GM19463 (cell line): ENCODE measurements at regions not wholly inside any gene's neighbourhood (a gene's known extent, or its start where the extent isn't known, plus 50 kb on each side); places are given as distances from the start of the nearest gene placed in this dataset.

Experiments
- ATAC-seq: cut with Tn5 transposase; IDR thresholded peaks from one replicate; pipeline ENCODE4 v1.9.1; 2021; ENCODE audit warnings: mild to moderate bottlenecking, moderate library complexity; ENCODE audit not compliant: unreplicated experiment

DNA sequence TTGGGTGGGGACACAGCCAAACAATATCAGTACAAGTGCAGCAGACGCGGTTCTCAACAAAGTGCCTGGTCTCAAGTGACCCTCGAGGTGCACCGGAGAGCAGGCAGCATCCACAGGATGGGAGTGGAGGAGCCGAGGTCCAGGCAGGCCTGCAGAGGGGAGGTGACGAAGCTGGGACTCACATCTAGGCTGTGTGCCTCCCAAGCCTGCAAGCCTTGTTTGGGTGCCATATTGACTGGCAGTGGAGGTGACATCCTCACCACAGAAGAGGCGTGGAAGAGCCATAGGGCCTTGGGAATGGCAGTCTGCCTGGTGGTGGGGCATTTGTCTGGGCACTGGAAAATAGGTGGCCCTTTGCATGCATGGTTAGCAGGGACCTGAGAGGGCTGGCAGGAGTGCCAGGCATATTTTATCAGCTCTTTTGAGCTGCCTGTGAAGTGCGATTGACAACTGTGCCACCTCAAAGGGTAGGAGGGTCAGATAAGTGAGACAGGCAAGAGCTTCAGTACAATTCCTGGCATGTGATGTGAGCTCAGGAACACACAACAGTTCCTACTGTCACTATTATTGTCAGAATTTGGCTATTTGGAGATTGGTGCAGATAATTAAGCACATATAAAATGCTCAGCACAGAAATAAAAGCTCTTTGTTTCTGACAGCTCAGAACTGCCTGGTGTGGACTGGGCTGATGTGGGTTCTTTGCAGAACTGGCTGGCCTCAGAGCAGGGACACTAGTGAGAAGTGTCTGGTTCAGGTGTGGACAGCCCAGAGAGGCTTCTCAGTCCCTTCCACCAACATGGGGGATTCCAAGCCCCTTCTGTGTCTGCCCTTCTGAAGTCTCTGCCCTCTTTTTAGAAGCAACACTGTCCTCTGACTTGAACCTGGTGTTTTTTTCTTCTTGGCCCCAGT, 347.6 kb upstream of the AJAP1 start:
- no peak for ATAC-seq

DNA sequence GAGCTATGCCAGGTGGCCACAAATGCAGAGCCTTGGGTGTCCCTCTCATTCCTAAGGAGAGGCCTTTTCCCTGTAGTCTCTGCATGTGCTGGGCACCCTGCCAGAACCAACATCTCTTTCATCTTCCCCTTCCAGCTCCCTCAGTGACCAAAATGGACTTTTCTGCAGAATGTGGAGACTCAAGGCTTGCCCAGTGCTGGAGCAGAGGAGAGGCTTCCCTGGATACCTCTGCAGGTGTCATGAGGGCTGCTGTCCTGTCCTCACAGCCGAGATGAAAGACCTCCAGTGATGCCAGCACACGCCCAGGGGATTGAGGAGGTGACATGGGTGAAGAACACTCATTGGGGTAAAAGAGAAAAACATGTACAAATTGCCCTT, 347.0 kb upstream of the AJAP1 start:
- no peak for ATAC-seq

DNA sequence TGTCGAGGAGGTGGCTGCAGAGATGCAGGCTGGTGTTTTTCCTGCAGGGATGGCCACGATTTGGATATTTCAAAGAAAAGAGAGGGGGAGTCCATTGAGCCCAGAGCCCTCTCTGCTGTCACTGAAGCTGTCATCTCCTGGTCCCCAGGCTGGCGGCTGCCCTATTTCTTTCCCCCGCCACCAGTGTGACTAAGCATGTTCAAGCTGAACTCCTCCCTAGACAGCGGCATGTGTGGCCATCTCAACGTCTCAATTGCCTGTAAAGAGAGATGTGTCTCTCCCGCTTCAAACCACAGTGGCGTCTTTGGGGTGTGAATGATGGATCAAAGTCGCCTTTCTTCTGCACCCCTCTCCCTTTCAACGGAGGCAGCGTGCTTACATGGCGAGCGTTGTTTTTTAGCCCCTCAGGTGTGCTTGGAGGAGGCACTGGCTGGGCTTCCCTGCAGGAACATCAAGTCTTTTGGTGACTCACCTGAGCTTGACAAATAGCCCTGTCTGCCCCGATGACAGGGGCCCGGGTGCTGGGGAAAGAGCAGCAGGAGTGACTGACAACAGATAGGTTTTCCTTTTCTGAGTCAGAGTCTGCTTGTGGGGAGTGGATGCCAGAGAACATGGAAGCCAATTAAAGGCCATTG, 346.4 kb upstream of the AJAP1 start:
- no peak for ATAC-seq

DNA sequence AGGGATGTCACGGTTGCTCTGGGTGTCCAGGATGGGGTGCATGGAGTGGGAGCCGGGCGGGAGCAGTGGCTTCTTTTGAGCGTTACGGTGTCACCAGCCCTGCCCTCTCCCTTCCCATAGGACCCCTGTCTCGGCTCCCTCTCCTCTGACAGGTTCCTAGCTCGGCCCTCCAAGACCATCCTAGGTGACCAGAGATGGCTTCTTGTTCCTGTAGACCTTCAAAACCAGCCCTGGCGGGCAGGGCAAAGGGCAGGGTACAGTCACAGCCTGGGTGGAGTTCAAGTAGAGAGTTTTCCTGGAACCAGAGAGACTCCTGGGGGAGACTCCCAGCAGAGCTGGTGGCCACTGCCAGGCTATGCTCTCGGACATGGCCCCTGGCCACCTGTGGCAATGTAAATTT, 345.6 kb upstream of the AJAP1 start:
- no peak for ATAC-seq

DNA sequence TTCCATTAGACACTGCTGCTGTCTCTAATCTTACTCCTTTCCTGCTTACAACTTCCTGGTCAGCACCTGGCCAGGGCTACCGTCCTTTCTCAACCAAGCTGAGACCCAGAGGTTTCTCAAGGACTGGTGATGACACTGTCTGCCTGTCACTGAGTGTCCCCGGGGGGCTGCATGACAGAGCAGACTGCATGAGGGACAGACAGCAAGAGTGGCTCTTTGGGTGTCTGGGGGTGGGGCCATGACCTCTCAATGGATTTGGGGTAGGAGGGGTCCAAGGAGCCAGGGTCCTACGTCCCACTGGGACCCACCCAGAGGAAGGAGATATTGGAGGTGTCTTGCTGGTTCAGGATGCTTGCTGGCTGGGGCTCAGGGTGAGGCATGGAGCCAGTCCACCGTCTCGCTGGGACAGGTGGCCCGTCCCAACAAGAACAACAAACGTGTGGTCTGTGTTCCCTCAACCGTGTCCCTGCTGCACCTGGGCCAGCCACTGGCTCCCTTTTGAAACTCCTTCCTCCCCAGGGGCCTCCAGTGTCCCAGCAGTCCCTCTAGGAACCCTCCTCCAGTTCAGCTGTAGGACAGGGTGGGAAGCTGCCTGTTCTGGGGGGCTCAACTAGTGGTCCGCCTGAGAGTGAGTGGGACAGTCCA, 344.6 kb upstream of the AJAP1 start:
- no peak for ATAC-seq

DNA sequence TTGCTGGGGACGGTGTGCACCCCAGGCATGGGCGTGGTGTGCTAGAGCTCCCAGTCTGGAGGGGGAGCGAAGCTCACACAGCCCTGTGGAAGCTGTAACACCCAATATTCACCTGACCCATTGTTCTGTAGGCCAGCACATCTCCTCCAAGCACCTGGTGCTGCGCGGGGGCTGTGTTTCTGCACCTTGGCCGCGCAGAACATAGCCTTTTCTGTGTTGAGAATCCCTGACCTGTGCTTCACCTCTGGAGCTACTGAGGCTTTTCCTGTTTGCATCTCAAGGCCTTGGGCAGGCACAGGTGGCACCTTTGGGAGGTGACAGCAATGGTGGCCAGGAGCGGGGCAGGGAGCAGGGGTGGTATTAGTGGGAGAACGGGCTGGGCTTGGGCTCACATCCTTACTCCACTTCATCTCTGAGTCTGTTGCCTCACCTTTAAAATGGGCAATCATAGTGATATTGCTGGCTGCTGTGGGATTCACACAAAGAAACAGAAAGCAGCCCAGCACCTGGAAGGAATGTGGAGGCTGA, 343.9 kb upstream of the AJAP1 start:
- ATAC-seq, result no peak

DNA sequence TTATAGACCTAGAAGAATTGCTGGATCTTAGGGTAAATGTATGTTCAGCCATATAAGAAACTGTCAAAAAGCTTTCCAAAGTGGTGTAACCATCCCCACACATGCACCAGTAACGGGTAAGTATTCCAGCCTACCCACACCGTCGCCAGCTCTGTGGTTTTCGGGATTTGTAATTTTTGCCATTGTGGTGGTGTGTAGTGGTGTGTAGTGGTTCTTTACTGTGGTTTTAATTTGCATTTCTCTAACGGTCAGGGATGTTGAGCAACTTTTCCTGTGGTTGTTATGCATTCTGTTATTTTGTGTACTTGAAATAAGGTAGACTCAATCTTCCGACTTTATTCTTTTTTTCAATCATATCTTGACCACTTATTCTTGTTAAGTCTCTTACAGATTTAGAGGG, 342.4 kb upstream of the AJAP1 start:
- ATAC-seq, result no peak

DNA sequence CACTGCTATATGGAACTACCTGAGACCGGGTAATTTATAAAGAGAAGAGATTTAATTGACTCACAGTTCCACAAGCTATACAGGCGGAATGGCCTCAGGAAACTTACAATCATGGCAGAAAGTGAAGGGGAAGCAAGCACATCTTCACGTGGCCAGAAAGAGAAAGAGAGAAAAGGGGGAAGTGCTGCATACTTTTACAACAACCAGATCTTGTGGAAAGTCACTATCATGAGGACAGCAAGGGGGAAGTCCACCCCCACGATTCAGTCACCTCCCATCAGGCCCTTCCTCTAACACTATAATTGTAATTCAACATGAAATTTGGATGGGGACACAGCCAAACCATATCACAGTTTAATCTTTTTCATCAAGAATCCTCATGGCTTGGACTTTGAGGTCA, 339.2 kb upstream of the AJAP1 start:
- ATAC-seq, result no peak

DNA sequence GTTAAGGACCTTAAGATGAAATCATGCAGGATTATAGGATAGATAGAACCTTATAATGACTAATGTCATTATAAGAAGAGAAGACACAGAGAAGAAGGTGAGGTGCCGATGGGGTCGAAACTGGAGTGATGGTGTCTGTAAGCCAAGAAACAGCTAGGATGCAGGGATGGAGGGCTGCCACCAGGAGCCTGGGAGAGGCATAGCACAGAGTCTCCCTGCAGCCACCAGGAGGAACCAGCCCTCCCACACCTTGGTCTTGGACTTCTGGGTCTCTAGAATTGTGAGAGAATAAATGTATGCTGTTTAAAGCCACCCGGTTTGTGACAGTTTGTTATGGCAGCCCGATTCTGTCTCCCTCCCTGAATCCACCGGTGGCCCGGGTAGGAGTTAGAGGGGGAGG, 337.2 kb upstream of the AJAP1 start:
- ATAC-seq, result no peak

DNA sequence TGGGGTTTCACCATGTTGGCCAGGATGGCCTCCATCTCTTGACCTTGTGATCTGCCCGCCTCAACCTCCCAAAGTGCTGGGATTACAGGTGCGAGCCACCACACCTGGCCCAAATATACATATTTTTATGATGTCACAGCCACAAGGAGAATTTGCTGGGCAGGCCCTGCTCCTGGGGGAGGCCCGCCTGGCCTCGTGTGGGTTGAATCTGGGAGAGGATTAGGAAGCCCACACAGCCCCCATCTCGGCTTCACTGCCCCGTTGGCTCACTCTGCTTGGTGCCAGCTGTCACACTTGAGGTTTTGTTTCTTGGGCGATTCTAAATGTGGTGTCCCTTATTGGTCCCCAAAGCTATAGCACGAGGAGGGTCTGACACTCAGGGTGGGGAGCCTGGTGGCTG, 335.7 kb upstream of the AJAP1 start:
- no peak for ATAC-seq

DNA sequence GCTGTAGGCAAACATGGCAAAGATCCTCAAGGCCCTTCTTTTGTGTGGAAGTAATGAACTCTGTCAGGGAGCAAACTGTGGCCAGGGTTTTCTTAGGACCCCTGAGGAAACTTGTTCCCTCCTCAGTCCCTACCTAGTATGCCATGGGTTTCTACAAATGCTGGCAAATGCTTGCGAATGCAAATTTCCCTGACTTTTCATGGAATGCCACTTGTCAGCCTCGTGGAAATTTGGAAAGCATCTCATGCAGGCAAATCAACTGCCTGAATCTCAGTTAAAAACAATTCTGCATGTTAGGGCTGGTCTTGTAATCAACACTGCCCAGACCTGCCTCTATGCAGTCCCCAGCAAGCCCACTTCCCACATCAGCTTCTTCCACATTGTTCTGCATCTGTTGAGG, 334.9 kb upstream of the AJAP1 start:
- ATAC-seq, result no peak

DNA sequence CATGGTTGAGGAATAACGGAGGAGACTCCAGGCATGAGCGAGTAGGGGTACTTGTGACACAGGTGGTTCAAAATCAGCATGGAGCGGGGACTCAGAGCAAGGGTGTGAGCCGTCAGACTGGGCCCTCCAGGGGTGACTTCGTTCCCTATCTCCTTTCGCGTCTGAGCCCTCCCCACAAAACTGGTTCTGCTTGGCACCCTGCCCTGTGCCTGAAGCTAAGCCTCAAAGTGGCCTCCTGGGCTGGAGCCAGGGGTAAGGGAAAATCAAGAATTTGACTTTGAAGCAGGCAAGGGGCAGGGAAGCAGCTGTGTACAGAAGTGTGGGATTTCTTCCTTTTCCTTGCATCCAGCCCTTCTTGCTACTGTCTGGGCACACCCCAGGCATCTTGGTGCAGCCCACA, 331.5 kb upstream of the AJAP1 start:
- no peak for ATAC-seq

DNA sequence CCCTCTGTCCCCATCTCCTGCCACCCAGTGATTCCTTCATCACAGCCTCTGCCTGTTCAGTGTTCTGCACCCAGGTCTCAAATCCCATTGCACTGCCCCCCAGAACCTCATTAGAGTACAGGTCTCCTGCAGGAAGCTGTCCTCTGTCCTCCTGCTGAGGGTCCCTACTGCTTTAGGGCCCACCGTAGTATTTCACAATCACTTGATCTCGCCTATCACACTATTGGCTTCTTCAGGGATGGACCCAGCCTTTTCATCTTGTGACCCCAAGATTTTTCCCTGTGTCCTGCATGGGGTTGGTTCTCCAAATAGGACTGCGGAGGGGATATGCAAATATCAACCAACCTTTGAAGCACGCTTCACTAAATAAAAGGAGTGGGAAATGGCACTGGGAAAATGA, 331.1 kb upstream of the AJAP1 start:
- no peak for ATAC-seq

DNA sequence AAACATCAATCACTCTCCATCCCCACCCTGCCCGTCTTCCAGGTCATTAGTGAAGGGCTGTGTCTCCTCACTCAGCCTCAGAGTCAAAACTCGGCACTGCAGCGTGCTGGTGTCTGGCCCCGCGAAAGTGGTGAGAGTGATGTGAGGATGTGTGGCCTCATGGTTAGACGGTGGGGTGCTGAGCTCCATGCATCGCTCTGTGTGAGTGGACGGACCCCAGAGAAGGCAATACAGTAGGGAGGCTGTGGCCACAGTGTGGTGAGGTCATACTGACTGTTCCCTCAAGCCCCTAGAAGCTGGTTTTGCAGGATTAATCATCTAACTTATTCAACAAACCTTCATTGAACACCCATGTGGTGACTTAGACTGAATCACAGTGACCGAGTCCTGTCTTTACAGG, 329.9 kb upstream of the AJAP1 start:
- no peak for ATAC-seq

DNA sequence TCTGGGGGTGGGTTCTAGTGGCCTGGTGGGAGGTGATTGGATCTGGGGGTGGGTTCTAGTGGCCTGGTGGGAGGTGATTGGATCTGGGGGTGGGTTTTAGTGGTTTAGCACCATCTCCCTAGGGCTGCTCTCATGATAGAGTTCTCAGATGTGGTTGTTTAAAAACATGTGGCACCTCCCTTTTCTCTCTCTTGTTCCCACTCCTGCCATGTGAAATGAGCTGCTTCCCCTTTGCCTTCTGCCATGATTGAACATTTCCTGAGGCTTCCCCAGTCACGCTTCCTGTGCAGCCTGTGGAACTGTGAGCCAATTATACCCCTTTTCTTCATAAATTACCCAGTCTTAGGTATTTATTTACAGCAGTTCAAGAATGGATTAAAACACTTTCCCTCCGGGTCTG, 327.3 kb upstream of the AJAP1 start:
- ATAC-seq, result no peak

DNA sequence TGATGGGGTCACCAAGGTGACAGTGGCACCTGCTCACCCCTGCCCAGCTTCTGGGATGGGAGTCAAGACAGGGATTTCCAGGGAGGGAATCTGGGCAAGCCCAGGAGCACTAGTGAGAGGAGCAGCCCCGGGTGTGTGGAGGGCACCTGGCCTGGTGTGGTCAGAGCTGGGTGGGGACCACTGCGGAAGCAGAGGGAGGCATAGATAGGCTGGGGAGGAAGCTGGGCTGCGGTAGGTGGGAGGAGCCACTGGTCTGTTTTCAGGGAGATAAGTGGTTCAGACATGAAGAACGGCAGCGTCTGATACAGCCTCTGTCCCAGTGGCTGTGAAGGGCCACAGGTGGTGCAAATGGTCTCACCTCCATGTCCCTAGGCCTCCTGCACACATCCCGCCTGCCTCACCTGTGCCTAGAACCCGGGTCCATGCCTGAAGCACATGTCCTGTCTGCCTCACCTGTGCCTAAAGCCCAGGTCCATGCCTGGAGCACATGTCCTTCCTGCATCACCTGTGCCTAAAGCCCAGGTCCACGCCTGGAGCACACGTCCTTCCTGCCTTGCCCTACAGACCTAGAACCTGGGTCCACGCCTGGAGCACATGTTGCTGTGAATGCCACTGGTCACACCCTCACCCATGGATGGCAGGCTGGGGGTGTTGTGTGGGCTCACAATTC, 325.9 kb upstream of the AJAP1 start:
- no peak for ATAC-seq

DNA sequence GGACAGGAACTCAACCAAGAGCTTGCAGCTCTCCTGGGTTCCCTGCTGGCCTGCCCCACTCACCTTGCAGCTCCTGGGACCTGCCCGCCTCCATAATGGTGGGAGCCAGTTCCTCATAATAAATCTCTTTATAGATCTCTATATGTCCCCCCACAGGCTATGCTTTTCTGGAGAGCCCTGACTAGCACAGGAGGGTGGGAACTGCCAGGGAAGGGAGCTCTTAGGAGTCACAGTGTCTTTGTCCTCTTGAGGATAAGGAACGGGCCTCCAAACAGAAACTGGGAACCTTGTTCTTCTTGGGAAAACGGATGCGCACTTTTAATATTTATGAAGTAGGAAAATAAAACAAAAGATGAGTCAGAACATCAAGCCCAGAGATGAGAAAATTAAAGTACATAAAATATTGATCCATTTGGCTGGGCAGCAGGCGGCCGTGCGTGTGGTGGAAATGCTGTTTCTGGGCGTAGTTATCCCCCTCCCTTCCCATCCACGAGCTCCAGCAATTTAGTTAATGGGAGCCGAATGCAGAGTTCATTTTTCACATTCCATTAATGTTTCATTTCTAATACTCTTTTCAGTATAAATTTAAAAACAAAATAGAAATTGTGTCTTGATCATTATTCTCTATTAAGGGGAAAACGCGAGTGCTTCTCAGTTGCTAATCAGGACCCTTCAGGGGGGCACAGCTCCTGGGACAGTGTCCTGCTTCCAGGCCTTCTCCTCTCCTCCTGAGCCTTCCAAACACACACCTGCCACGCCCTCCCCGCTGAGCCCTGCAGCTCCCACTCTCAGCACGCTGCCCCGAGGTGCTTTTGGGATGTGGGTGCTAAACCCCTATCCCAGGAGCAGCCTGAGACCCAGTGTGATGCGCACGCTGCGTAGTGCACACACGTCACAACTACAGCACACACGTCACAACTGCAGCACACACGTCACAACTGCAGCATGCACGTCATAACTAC, 323.3 kb upstream of the AJAP1 start:
- no peak for ATAC-seq

DNA sequence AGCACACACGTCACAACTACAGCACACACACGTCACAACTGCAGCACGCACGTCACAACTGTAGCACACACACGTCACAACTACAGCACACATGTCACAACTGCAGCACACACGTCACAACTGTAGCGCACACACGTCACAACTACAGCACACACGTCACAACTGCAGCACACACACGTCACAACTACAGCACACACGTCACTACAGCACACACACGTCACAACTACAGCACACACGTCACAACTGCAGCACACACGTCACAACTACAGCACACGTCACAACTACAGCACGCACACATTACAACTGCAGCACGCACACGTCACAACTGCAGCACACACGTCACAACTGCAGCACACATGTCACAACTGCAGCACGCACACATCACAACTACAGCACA, 322.6 kb upstream of the AJAP1 start:
- no peak for ATAC-seq

DNA sequence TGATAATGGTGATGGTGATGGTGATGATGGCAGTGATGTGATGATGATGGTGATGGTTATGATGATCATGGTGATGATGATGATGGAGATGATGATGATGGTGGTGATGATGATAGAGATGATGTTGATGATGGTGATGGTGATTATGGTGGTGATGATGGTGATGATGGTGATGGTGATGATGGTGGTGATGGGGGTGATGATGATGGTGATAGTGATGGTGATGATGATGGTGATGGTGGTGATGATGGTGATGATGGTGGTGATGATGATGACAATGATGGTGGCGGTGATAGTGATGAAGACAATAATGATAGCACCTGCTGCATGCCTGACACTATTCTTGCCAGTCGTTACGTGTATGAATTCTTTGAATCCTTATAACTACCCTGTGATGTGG, 317.9 kb upstream of the AJAP1 start:
- no peak for ATAC-seq

DNA sequence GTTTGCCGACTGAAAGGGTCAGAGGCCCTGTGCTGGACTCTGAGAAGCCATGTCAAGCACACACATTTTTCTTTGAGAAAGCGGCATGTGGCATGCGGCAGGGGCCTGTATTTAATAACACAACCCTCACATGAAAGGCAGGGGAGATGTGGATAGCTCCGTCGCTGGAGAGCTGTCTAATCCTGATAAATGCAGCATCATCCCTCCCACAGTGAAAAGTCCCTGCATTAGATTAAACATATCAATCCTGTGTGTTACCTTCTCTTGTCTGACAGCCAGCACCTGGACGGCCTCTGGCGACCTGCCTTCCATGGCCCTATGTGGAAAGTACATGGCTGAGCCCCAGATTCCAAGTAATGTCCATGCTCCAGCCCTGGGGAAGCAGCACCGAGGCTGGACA, 313.0 kb upstream of the AJAP1 start:
- no peak for ATAC-seq
